Left lung (tissue), 4 donors: ENCODE measurements at regions not wholly inside any gene's neighbourhood (a gene's known extent, or its start where the extent isn't known, plus 50 kb on each side); places are given as distances from the start of the nearest gene placed in this dataset.
"Not testable (repeated sequence)": the region's sequence is repeated elsewhere in the genome, so short reads cannot be mapped to it uniquely, and the experiment has no call there.

Source experiments
- ATAC-seq: fragments of 200-7000 bp; cut with Tn5 transposase; one replicate; pipeline ENCODE4 v1.9.1; 2020; ENCODE audit warnings: moderate library complexity
- DNase-seq, 4 donors: peaks; one replicate each; pipeline ENCODE4 v3.0.0-alpha.2; 2013 to 2020
- H3K27ac ChIP-seq, 2 donors: fragments of 200-600 bp; sonication (generic) in 1 of 2; one replicate each; pipeline versions ENCODE4 v1.5.0 to v1.8.0; 2020 to 2021
- H3K27me3 ChIP-seq, 2 donors: fragments of 200-600 bp; sonication (generic) in 1 of 2; one replicate each; pipeline versions ENCODE4 v1.5.0 to v1.8.0; 2020 to 2021
- H3K36me3 ChIP-seq, 2 donors: fragments of 200-600 bp; sonication (generic) in 1 of 2; one replicate each; pipeline versions ENCODE4 v1.5.0 to v1.8.0; 2020 to 2021
- H3K4me1 ChIP-seq, 2 donors: fragments of 200-600 bp; one replicate each; pipeline ENCODE4 v1.8.0; 2021
- H3K4me3 ChIP-seq, 2 donors: fragments of 200-600 bp; sonication (generic) in 1 of 2; one replicate each; pipeline versions ENCODE4 v1.5.0 to v1.8.0; 2020 to 2021; ENCODE audit warnings: mild to moderate bottlenecking in 1 of 2
- H3K9me3 ChIP-seq, 2 donors: fragments of 200-600 bp; sonication (generic) in 1 of 2; one replicate each; pipeline versions ENCODE4 v1.5.0 to v1.8.0; 2020 to 2021
- intact Hi-C, 2 donors: fragments of 100-400 bp; cut with DNase I; formaldehyde crosslinking; loops; one replicate each; pipeline versions ENCODE4 v1.11.2 to v1.14.2; 2022
- TF ChIP-seq, protein P1 (sequence below), 2 donors: fragments of 200-600 bp; sonication (generic) in 1 of 2; IDR thresholded peaks; one replicate each; pipeline versions ENCODE4 v1.5.0 to v1.8.0; 2021; ENCODE audit warnings: antibody characterized with exemption in 2 of 2
- donor health status: DM: no; HTN: yes; CAD: no.
- donor health status: DM: no; HTN: no; CAD: no.

DNA sequence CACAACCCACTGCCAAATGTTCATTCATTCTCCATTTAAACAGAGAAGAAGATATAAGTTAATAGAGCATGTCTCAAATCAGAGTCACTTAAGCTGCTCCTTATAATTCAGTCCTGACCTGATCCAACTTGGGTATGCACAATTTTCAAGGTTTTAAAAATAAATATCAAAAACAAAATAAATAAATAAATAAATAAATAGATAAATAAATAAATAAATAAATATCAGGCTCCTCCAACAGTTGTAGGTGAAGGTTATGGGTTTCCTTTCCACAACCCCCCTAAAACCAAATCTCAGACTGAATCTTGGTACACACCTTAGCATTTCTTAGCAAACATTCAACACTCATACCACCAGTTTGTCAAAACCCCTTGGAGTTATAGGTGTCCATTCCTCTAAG lies 204.4 kb downstream of the PARM1 start:
- H3K4me1 ChIP-seq: no peaks in the 10 kb centered on the region

DNA sequence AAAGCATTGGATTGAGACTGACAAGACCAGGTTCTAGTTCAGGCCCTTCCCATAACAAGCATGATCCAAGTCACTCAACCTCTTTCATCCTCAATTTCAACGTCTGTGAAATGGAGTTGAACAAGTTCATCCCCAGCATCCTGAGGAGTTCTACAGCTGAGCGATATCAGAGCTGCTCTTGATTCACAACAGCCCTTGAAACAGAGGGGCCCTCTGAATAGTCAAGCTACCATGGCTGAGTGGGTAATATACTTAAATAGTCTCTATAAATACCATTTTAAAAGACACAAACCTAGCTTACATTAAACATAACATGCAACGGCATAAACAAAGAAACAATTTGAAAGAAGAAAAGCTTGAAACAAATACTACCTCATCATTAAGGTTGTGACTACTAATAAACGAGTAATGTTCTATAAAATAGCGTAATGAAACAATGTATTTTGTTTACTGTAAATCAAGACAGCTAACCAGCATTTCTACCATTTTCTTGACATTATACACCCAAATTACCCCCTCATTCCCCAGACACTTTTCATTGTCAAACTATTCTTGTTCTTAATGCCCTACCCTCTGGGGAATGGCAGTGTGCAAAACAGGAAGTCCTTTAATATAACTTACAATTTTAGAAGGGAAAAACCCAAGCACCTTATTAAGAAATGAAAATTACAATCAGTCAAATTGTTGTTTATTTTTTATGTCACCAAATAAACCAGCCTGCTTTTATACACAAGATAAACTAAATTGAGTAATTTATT lies 202.3 kb downstream of the PARM1 start:
- H3K4me3 ChIP-seq: no peak overlapping the region
- no peaks in the 10 kb centered on the region for H3K4me1 ChIP-seq
- no peaks in the 10 kb centered on the region for H3K36me3 ChIP-seq
- ATAC-seq (no peak), DNase-seq (no peak)
- H3K9me3 ChIP-seq: peaks cover 0 to 2% of the 10 kb centered on the region in 2 donors
- TF ChIP-seq, protein P1, sequence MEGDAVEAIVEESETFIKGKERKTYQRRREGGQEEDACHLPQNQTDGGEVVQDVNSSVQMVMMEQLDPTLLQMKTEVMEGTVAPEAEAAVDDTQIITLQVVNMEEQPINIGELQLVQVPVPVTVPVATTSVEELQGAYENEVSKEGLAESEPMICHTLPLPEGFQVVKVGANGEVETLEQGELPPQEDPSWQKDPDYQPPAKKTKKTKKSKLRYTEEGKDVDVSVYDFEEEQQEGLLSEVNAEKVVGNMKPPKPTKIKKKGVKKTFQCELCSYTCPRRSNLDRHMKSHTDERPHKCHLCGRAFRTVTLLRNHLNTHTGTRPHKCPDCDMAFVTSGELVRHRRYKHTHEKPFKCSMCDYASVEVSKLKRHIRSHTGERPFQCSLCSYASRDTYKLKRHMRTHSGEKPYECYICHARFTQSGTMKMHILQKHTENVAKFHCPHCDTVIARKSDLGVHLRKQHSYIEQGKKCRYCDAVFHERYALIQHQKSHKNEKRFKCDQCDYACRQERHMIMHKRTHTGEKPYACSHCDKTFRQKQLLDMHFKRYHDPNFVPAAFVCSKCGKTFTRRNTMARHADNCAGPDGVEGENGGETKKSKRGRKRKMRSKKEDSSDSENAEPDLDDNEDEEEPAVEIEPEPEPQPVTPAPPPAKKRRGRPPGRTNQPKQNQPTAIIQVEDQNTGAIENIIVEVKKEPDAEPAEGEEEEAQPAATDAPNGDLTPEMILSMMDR (IDR thresholded peaks at IDR 0.05): no peak
- no peaks in the 10 kb centered on the region for H3K27me3 ChIP-seq
- H3K27ac ChIP-seq: no peak overlapping the region
- intact Hi-C loops: no loop called here

More for the DNA sequence above, 204.4 kb downstream of the PARM1 start:
- no peak for DNase-seq
- intact Hi-C loops: no loop called here
- no peak overlapping the region for H3K4me3 ChIP-seq
- no peaks in the 10 kb centered on the region for H3K27me3 ChIP-seq
- H3K9me3 ChIP-seq: peaks cover 0 to 2% of the 10 kb centered on the region in 2 donors
- H3K36me3 ChIP-seq: no peaks in the 10 kb centered on the region
- no peak overlapping the region for H3K27ac ChIP-seq
- ATAC-seq: no peak
- TF ChIP-seq, protein P1 (IDR thresholded peaks at IDR 0.05): no peak

DNA sequence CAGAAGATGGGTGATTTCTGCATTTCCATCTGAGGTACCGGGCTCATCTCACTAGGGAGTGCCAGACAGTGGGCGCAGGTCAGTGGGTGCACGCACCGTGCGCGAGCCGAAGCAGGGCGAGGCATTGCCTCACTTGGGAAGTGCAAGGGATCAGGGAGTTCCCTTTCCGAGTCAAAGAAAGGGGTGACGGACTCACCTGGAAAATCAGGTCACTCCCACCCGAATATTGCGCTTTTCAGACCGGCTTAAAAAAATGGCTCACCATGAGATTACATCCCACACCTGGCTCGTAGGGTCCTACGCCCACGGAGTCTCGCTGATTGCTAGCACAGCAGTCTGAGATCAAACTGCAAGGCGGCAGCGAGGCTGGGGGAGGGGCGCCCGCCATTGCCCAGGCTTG lies 194.0 kb downstream of the PARM1 start:
- DNase-seq, H3K27me3 ChIP-seq, H3K36me3 ChIP-seq, H3K27ac ChIP-seq, H3K4me1 ChIP-seq, H3K4me3 ChIP-seq, intact Hi-C loops, ATAC-seq, H3K9me3 ChIP-seq: not testable (repeated sequence)

DNA sequence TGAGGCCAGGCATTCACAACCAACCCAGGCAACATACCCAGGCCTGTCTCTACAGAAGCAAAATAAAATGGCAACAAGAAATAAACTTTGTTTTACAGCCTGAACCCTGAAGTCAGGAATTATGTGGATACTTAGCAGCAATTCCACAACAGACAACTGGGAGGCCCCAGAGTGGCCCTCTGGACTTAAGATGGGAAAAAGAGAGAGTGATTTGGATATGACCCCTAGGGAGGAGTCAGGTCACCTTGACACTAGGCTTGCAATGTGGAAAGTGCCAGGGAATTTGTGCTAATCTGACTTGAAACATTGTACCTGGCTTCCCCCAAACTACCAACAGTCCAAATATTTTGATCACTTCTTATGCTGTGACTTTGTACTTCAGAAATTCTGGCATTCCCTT lies 193.1 kb downstream of the PARM1 start:
- Histone ChIP-seq H3K36me3 (no peaks in the 10 kb centered on the region), H3K9me3 (peaks cover 0 to 5% of the 10 kb centered on the region in 2 donors), H3K27me3 (no peaks in the 10 kb centered on the region), H3K4me3 (no peak overlapping the region), H3K4me1 (no peaks in the 10 kb centered on the region), H3K27ac (no peak overlapping the region)
- TF ChIP-seq, protein P1 (IDR thresholded peaks at IDR 0.05): no peak
- ATAC-seq: no peak
- intact Hi-C loops: no loop called here
- no peak for DNase-seq

DNA sequence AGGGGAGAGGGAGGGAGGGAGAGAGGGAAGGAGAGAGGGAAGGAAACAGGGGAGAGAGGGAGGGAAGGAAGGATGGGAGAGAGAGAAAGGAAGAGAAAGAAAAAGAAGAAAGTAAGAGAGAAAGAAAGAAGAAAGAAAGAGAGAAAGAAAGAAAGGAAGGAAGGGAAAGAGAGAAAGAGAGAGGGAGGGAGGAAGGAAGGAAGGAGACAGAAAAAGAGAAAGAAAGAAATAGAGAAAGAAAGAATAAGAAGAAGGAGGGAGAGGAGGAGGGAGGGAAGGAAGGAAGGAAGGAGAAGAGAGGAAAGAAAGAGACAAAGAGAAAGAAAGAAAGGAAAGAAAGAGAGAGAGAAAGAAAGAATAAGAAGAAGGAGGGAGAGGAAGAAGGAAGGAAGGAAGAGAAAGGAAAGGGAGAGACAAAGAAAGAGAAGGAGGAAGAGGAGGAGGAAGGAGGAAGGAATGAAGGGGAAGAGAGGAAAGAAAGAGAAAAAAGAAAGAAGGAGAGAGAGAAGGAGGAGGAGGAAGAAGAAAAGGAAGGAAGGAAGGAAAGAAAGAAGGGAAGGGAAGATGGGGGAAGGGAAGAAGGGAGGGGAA lies 189.6 kb downstream of the PARM1 start:
- no peaks in the 10 kb centered on the region for H3K4me1 ChIP-seq
- ATAC-seq: no peak
- TF ChIP-seq, protein P1 (IDR thresholded peaks at IDR 0.05): no peak

More for the DNA sequence above, 189.6 kb downstream of the PARM1 start:
- intact Hi-C loops: no loop called here
- Histone ChIP-seq H3K9me3 (peaks cover 0 to 23% of the 10 kb centered on the region in 2 donors), H3K27me3 (no peaks in the 10 kb centered on the region), H3K36me3 (no peaks in the 10 kb centered on the region), H3K27ac (no peak overlapping the region), H3K4me3 (no peak overlapping the region)
- DNase-seq: no peak
